ENCODE measurements at regions not wholly inside any gene's neighbourhood (a gene's known extent, or its start where the extent isn't known, plus 50 kb on each side); places are given as distances from the start of the nearest gene placed in this dataset.

- H3K9ac ChIP-seq (replicated peaks; ENCODE audit: extremely low read depth, insufficient read depth, low read length): no peak overlapping the region
- ChIA-PET POLR2A (no interaction called here), CTCF (no interaction called here)
- H3K27ac ChIP-seq (ENCODE audit: insufficient read depth, low read depth, low read length): no peak overlapping the region
- intact Hi-C loops (cut with micrococcal nuclease): no loop called here
- H4K20me1 ChIP-seq (replicated peaks; ENCODE audit: control insufficient read depth, extremely low read depth, insufficient read depth, low read length): no peaks in the 10 kb centered on the region
- H3K9me1 ChIP-seq (replicated peaks; ENCODE audit: control insufficient read depth, extremely low read depth, insufficient read depth, low read length): no peaks in the 10 kb centered on the region
- no peaks in the 10 kb centered on the region for H3K36me3 ChIP-seq (ENCODE audit: control insufficient read depth in 2 of 2, extremely low read depth in 1 of 2, insufficient read depth in 2 of 2, low read length in 2 of 2)
- no peak for TF ChIP-seq MYC (IDR thresholded peaks at IDR 0.05; ENCODE audit: low read depth, low read length)
- TF ChIP-seq FOS (IDR thresholded peaks at IDR 0.05; ENCODE audit: borderline replicate concordance, insufficient read depth, low read length): no peak
- TF ChIP-seq GATA2 (IDR thresholded peaks at IDR 0.05; ENCODE audit: insufficient read depth, insufficient read length, low read depth, low read length): no peak
- no peak for TF ChIP-seq POLR2A (IDR thresholded peaks at IDR 0.05; ENCODE audit: low read depth, low read length)
- no peak for TF ChIP-seq POLR2AphosphoS5 (IDR thresholded peaks at IDR 0.05; ENCODE audit: insufficient read depth, low read depth, low read length)
- no peak for TF ChIP-seq EZH2 (IDR thresholded peaks at IDR 0.05; ENCODE audit: borderline replicate concordance, low read depth, low read length, severe bottlenecking)
- TF ChIP-seq MAX (IDR thresholded peaks at IDR 0.05; ENCODE audit: insufficient read depth, insufficient read length): no peak
- no peak for TF ChIP-seq CTCF (IDR thresholded peaks at IDR 0.05; ENCODE audit: extremely low read depth in 1 of 2, insufficient read depth in 1 of 2, low read depth in 1 of 2, low read length in 2 of 2)
- no peak for TF ChIP-seq JUN (IDR thresholded peaks at IDR 0.05; ENCODE audit: borderline replicate concordance, insufficient read depth, insufficient read length, low read depth)
- DNase-seq (ENCODE audit: low read depth, low spot score) (no peak), FAIRE-seq (no peak)
- no TSS peak for BruUV-seq (replicated peaks)
- no peaks in the 10 kb centered on the region for H3K79me2 ChIP-seq (ENCODE audit: control insufficient read depth, insufficient read depth, low read length)
- dilution Hi-C loops (cut with MboI; ENCODE audit: extremely low pct_ligation_motif_present, low sequenced_read_pairs): no loop called here
- H3K27me3 ChIP-seq (ENCODE audit: control insufficient read depth in 2 of 2, insufficient read depth in 2 of 2, low read length in 2 of 2): peaks cover 2 to 3% of the 10 kb centered on the region in 2 experiments
- H3K4me2 ChIP-seq (ENCODE audit: insufficient read depth, low read length): no peak overlapping the region
- H3K4me1 ChIP-seq (ENCODE audit: control insufficient read depth, extremely low read depth, insufficient read depth, low read length): no peaks in the 10 kb centered on the region
- H2AFZ ChIP-seq (ENCODE audit: low read depth, low read length): no peak overlapping the region
- H3K4me3 ChIP-seq (replicated peaks in 1 of 3; ENCODE audit: insufficient read depth in 1 of 3, low read depth in 1 of 3, low read length in 3 of 3): no peak overlapping the region
- no peaks in the 10 kb centered on the region for H3K9me3 ChIP-seq (replicated peaks; ENCODE audit: control insufficient read depth, insufficient read depth, low read length)
Measured at GRCh38 chr9:18118268-18118667, 355.7 kb upstream of the ADAMTSL1 start.
